NB4 (cell line): ENCODE measurements at regions not wholly inside any gene's neighbourhood (a gene's known extent, or its start where the extent isn't known, plus 50 kb on each side); places are given as distances from the start of the nearest gene placed in this dataset.

ENCODE experiments used
- CTCF ChIP-seq: IDR thresholded peaks from one replicate; pipeline ENCODE4 v1.5.1; 2012; ENCODE audit warnings: low read depth, low read length
- POLR2A ChIP-seq: IDR thresholded peaks from 2 replicates; pipeline ENCODE4 v1.6.1; 2011; ENCODE audit warnings: mild to moderate bottlenecking; ENCODE audit not compliant: insufficient read length; ENCODE audit errors: extremely low read depth

DNA sequence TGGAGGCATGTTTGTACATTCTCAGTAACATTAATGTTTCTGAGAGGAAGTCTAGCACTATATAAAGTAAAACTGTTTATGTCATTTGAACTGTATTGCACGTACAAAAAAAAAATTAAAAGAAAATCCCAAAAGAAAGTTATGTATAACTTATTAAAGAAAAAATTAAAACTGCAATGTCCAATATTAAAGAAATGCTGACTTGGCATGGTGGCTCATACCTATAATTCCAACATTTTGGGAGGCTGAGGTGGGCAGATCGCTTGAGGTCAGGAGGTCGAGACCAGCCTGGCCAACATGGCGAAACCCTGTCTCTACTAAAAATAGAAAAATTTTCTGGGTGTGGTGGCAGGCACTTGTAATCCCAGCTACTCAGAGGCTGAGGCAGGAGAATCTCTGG, 178.7 kb upstream of the VIPR2 start:
- TF ChIP-seq CTCF: no peak
- no peak for TF ChIP-seq POLR2A
